ENCODE measurements at regions not wholly inside any gene's neighbourhood (a gene's known extent, or its start where the extent isn't known, plus 50 kb on each side); places are given as distances from the start of the nearest gene placed in this dataset.

GRCh38 chr2:223161873-223162458 is 110.0 kb downstream of the KCNE4 start:
- no peak for DNase-seq
- no peak for ATAC-seq
- TF ChIP-seq, protein P1, sequence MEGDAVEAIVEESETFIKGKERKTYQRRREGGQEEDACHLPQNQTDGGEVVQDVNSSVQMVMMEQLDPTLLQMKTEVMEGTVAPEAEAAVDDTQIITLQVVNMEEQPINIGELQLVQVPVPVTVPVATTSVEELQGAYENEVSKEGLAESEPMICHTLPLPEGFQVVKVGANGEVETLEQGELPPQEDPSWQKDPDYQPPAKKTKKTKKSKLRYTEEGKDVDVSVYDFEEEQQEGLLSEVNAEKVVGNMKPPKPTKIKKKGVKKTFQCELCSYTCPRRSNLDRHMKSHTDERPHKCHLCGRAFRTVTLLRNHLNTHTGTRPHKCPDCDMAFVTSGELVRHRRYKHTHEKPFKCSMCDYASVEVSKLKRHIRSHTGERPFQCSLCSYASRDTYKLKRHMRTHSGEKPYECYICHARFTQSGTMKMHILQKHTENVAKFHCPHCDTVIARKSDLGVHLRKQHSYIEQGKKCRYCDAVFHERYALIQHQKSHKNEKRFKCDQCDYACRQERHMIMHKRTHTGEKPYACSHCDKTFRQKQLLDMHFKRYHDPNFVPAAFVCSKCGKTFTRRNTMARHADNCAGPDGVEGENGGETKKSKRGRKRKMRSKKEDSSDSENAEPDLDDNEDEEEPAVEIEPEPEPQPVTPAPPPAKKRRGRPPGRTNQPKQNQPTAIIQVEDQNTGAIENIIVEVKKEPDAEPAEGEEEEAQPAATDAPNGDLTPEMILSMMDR (IDR thresholded peaks at IDR 0.05), result no peak
- H3K4me1 Mint-ChIP-seq (ENCODE audit: low read depth), result no peaks in the 10 kb centered on the region
- no peaks in the 10 kb centered on the region for H3K27me3 Mint-ChIP-seq
- no peak overlapping the region for H3K4me3 Mint-ChIP-seq
- ChIA-PET CTCF (no interaction called here), POLR2A (no interaction called here)
- intact Hi-C loops (cut with micrococcal nuclease), result no loop called here
- H3K27ac Mint-ChIP-seq, result no peak overlapping the region
- no peaks in the 10 kb centered on the region for H3K36me3 Mint-ChIP-seq (ENCODE audit: low read depth)
- no peaks in the 10 kb centered on the region for H3K9me3 Mint-ChIP-seq

DNA sequence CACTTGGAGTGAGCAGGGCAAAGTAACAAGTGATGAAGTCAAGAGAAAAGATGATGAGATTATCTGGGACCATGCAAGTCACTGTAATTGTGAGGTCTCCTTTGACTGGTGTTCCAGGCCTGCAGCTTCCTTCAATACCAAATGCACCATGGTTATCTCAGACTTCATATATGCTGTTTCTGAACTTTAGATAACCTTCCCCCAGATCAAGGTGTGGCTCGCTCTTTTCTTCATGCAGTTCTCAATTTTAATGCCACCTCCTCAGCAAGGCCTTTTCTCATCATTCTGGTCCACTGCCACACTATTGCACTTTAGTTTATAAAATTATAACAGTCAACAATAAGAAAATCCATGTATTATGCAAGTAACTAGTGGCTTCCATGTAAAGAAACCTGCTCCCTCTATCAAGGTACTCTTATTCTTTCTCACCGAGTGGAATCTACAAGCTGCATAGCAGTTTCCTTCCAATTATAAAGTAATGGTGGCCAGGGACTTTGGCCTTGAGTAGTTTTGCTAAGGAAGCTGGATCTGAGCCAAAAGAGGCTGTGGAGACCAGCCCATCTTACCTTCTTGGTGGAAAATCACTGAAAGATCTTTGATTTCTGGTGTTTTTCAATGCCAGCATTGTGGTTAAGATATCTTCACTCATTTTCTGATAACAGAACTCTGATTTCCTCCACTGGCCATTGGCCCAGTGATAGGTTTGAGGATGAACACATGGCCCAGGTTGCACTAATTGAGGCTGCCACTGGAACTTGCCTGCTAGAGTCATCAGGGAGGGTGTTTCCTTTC is 113.6 kb downstream of the KCNE4 start:
- POLR2A ChIA-PET, result no interaction called here
- peaks cover 3% of the 10 kb centered on the region for H3K9me3 Mint-ChIP-seq
- ATAC-seq, result no peak
- no peak for DNase-seq
- no peak overlapping the region for H3K4me3 Mint-ChIP-seq
- no peaks in the 10 kb centered on the region for H3K4me1 Mint-ChIP-seq (ENCODE audit: low read depth)
- CTCF ChIA-PET, result no interaction called here
- H3K36me3 Mint-ChIP-seq (ENCODE audit: low read depth), result no peaks in the 10 kb centered on the region
- TF ChIP-seq, protein P1 (IDR thresholded peaks at IDR 0.05), result no peak
- intact Hi-C loops (cut with micrococcal nuclease), result no loop called here
- no peak overlapping the region for H3K27ac Mint-ChIP-seq
- H3K27me3 Mint-ChIP-seq, result no peaks in the 10 kb centered on the region

DNA sequence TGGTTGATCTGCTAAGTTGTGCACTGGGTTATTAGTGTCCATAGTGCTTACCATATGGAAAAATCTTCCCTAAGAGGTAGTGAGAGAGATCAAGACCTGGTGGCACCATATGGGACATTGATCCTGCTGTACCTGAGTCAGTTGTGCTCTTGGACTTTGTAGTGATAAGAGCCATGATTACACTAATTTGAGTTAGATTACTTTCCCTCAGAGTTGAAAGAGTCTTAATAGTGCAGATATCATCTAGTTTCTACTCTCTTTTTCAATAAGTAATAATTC is 114.2 kb downstream of the KCNE4 start:
- CTCF ChIA-PET, result no interaction called here
- no peak overlapping the region for H3K4me3 Mint-ChIP-seq
- no peaks in the 10 kb centered on the region for H3K27me3 Mint-ChIP-seq
- no peaks in the 10 kb centered on the region for H3K4me1 Mint-ChIP-seq (ENCODE audit: low read depth)
- ATAC-seq, result no peak
- TF ChIP-seq, protein P1 (IDR thresholded peaks at IDR 0.05), result no peak
- H3K27ac Mint-ChIP-seq, result no peak overlapping the region
- intact Hi-C loops (cut with micrococcal nuclease), result no loop called here
- DNase-seq, result no peak
- H3K9me3 Mint-ChIP-seq, result peaks cover 3% of the 10 kb centered on the region
- H3K36me3 Mint-ChIP-seq (ENCODE audit: low read depth), result no peaks in the 10 kb centered on the region
- POLR2A ChIA-PET, result no interaction called here

DNA sequence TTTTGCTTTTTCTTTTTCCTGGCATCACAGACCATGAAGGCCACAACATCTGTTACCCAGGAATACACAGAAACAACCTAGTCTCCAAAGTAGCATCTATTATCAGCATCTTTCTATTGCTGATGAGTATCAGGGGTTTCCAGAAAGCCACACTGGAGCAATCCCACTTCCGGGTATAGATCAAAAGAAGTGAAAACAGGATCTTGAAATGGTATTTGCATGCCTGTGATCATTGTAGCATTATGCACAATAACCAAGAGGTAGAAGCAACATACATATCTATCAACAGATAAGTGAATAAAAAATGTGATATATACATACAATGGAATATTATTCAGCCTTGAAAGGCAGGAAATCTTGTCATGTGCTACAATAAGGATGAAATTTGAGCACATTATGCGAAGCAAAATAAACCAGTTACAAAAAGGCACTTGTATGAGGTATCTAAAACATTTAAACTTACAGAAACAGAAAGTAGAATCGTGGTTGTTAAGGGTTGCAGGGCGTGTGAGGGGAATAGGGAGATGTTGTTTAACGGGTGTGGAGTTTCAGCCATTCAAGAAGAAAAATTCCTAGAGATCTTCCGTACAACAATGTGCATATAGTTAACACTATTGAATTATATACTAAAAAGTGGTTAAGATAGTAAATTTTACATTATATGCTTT is 115.1 kb downstream of the KCNE4 start:
- CTCF ChIA-PET, result no interaction called here
- TF ChIP-seq, protein P1 (IDR thresholded peaks at IDR 0.05), result no peak
- POLR2A ChIA-PET, result no interaction called here
- DNase-seq (no peak), ATAC-seq (no peak)
- H3K4me3 Mint-ChIP-seq, result no peak overlapping the region
- no peaks in the 10 kb centered on the region for H3K4me1 Mint-ChIP-seq (ENCODE audit: low read depth)
- no peak overlapping the region for H3K27ac Mint-ChIP-seq
- no peaks in the 10 kb centered on the region for H3K27me3 Mint-ChIP-seq
- H3K9me3 Mint-ChIP-seq, result peaks cover 3% of the 10 kb centered on the region
- H3K36me3 Mint-ChIP-seq (ENCODE audit: low read depth), result no peaks in the 10 kb centered on the region
- intact Hi-C loops (cut with micrococcal nuclease), result no loop called here

- Mint-ChIP-seq H3K27me3 (no peaks in the 10 kb centered on the region), H3K4me1 (ENCODE audit: low read depth) (no peaks in the 10 kb centered on the region), H3K9me3 (peaks cover 3% of the 10 kb centered on the region), H3K27ac (no peak overlapping the region), H3K4me3 (no peak overlapping the region), H3K36me3 (ENCODE audit: low read depth) (no peaks in the 10 kb centered on the region)
- TF ChIP-seq, protein P1 (IDR thresholded peaks at IDR 0.05), result no peak
- CTCF ChIA-PET, result no interaction called here
- ATAC-seq (no peak), DNase-seq (no peak)
- POLR2A ChIA-PET, result no interaction called here
- intact Hi-C loops (cut with micrococcal nuclease), result no loop called here
These were observed 118.0 kb downstream of the KCNE4 start for GRCh38 chr2:223169830-223170605.

Data from activated CD8-positive, alpha-beta T cell treated with anti-CD3 and anti-CD28 coated beads for 36 hours (primary cell).